ENCODE measurements at regions not wholly inside any gene's neighbourhood (a gene's known extent, or its start where the extent isn't known, plus 50 kb on each side); places are given as distances from the start of the nearest gene placed in this dataset.

GRCh38 chr10:131436458-131436857, 124.9 kb upstream of the TCERG1L start:
- H3K27me3 ChIP-seq (replicated peaks; ENCODE audit: control insufficient read depth, insufficient read depth, low read length), result peaks cover 50% of the 10 kb centered on the region
- H3K9me3 ChIP-seq (ENCODE audit: control insufficient read depth, low read length), result no peaks in the 10 kb centered on the region
- no peak overlapping the region for H3K9ac ChIP-seq (ENCODE audit: low read length)
- H3K4me1 ChIP-seq (ENCODE audit: control insufficient read depth, insufficient read depth, low read length), result peaks cover 8% of the 10 kb centered on the region
- no peak overlapping the region for H3K4me3 ChIP-seq (ENCODE audit: low read length)
- no peaks in the 10 kb centered on the region for H3K36me3 ChIP-seq (ENCODE audit: control insufficient read depth, insufficient read depth, low read length, severe bottlenecking)
- DNase-seq (ENCODE audit: low read depth), result no peak

GRCh38 chr10:131437556-131438475, 126.3 kb upstream of the TCERG1L start:
- peaks cover 43% of the 10 kb centered on the region for H3K27me3 ChIP-seq (replicated peaks; ENCODE audit: control insufficient read depth, insufficient read depth, low read length)
- no peak overlapping the region for H3K9ac ChIP-seq (ENCODE audit: low read length)
- DNase-seq (ENCODE audit: low read depth), result no peak
- H3K4me1 ChIP-seq (ENCODE audit: control insufficient read depth, insufficient read depth, low read length), result peaks cover 8% of the 10 kb centered on the region
- no peak overlapping the region for H3K4me3 ChIP-seq (ENCODE audit: low read length)
- H3K36me3 ChIP-seq (ENCODE audit: control insufficient read depth, insufficient read depth, low read length, severe bottlenecking), result no peaks in the 10 kb centered on the region
- H3K9me3 ChIP-seq (ENCODE audit: control insufficient read depth, low read length), result no peaks in the 10 kb centered on the region

GRCh38 chr10:131438665-131439064, 127.1 kb upstream of the TCERG1L start:
- Histone ChIP-seq H3K27me3 (replicated peaks; ENCODE audit: control insufficient read depth, insufficient read depth, low read length) (peaks cover 39% of the 10 kb centered on the region), H3K36me3 (ENCODE audit: control insufficient read depth, insufficient read depth, low read length, severe bottlenecking) (no peaks in the 10 kb centered on the region), H3K4me3 (ENCODE audit: low read length) (no peak overlapping the region), H3K9me3 (ENCODE audit: control insufficient read depth, low read length) (no peaks in the 10 kb centered on the region), H3K9ac (ENCODE audit: low read length) (no peak overlapping the region), H3K4me1 (ENCODE audit: control insufficient read depth, insufficient read depth, low read length) (peaks cover 8% of the 10 kb centered on the region)
- no peak for DNase-seq (ENCODE audit: low read depth)

- H3K4me3 ChIP-seq (ENCODE audit: low read length), result no peak overlapping the region
- no peaks in the 10 kb centered on the region for H3K36me3 ChIP-seq (ENCODE audit: control insufficient read depth, insufficient read depth, low read length, severe bottlenecking)
- peaks cover 30% of the 10 kb centered on the region for H3K27me3 ChIP-seq (replicated peaks; ENCODE audit: control insufficient read depth, insufficient read depth, low read length)
- H3K4me1 ChIP-seq (ENCODE audit: control insufficient read depth, insufficient read depth, low read length), result peaks cover 8% of the 10 kb centered on the region
- DNase-seq (ENCODE audit: low read depth), result no peak
- no peak overlapping the region for H3K9ac ChIP-seq (ENCODE audit: low read length)
- no peaks in the 10 kb centered on the region for H3K9me3 ChIP-seq (ENCODE audit: control insufficient read depth, low read length)
These were observed 128.2 kb upstream of the TCERG1L start for GRCh38 chr10:131439705-131440104.

- no peak overlapping the region for H3K4me3 ChIP-seq (ENCODE audit: low read length)
- no peaks in the 10 kb centered on the region for H3K9me3 ChIP-seq (ENCODE audit: control insufficient read depth, low read length)
- H3K4me1 ChIP-seq (ENCODE audit: control insufficient read depth, insufficient read depth, low read length), result peaks cover 8% of the 10 kb centered on the region
- no peaks in the 10 kb centered on the region for H3K36me3 ChIP-seq (ENCODE audit: control insufficient read depth, insufficient read depth, low read length, severe bottlenecking)
- peaks cover 32% of the 10 kb centered on the region for H3K27me3 ChIP-seq (replicated peaks; ENCODE audit: control insufficient read depth, insufficient read depth, low read length)
- no peak overlapping the region for H3K9ac ChIP-seq (ENCODE audit: low read length)
- DNase-seq (ENCODE audit: low read depth), result no peak
These were observed 129.2 kb upstream of the TCERG1L start for GRCh38 chr10:131440405-131441360.

- H3K9ac ChIP-seq (ENCODE audit: low read length), result no peak overlapping the region
- no peaks in the 10 kb centered on the region for H3K4me1 ChIP-seq (ENCODE audit: control insufficient read depth, insufficient read depth, low read length)
- H3K9me3 ChIP-seq (ENCODE audit: control insufficient read depth, low read length), result no peaks in the 10 kb centered on the region
- H3K27me3 ChIP-seq (replicated peaks; ENCODE audit: control insufficient read depth, insufficient read depth, low read length), result peaks cover 32% of the 10 kb centered on the region
- no peak overlapping the region for H3K4me3 ChIP-seq (ENCODE audit: low read length)
- no peaks in the 10 kb centered on the region for H3K36me3 ChIP-seq (ENCODE audit: control insufficient read depth, insufficient read depth, low read length, severe bottlenecking)
- no peak for DNase-seq (ENCODE audit: low read depth)
These were observed 130.8 kb upstream of the TCERG1L start for GRCh38 chr10:131442271-131442670.

GRCh38 chr10:131444286-131444685, 132.8 kb upstream of the TCERG1L start:
- Histone ChIP-seq H3K9me3 (ENCODE audit: control insufficient read depth, low read length) (no peaks in the 10 kb centered on the region), H3K4me3 (ENCODE audit: low read length) (no peak overlapping the region), H3K27me3 (replicated peaks; ENCODE audit: control insufficient read depth, insufficient read depth, low read length) (peaks cover 27% of the 10 kb centered on the region), H3K4me1 (ENCODE audit: control insufficient read depth, insufficient read depth, low read length) (no peaks in the 10 kb centered on the region), H3K36me3 (ENCODE audit: control insufficient read depth, insufficient read depth, low read length, severe bottlenecking) (no peaks in the 10 kb centered on the region), H3K9ac (ENCODE audit: low read length) (no peak overlapping the region)
- DNase-seq (ENCODE audit: low read depth), result no peak

GRCh38 chr10:131444862-131445461, 133.4 kb upstream of the TCERG1L start:
- Histone ChIP-seq H3K4me1 (ENCODE audit: control insufficient read depth, insufficient read depth, low read length) (no peaks in the 10 kb centered on the region), H3K4me3 (ENCODE audit: low read length) (no peak overlapping the region), H3K9ac (ENCODE audit: low read length) (no peak overlapping the region), H3K36me3 (ENCODE audit: control insufficient read depth, insufficient read depth, low read length, severe bottlenecking) (no peaks in the 10 kb centered on the region), H3K9me3 (ENCODE audit: control insufficient read depth, low read length) (no peaks in the 10 kb centered on the region), H3K27me3 (replicated peaks; ENCODE audit: control insufficient read depth, insufficient read depth, low read length) (peaks cover 24% of the 10 kb centered on the region)
- no peak for DNase-seq (ENCODE audit: low read depth)

GRCh38 chr10:131445623-131446022, 134.1 kb upstream of the TCERG1L start:
- Histone ChIP-seq H3K4me3 (ENCODE audit: low read length) (no peak overlapping the region), H3K27me3 (replicated peaks; ENCODE audit: control insufficient read depth, insufficient read depth, low read length) (peaks cover 18% of the 10 kb centered on the region), H3K36me3 (ENCODE audit: control insufficient read depth, insufficient read depth, low read length, severe bottlenecking) (no peaks in the 10 kb centered on the region)

GRCh38 chr10:131446171-131446570, 134.7 kb upstream of the TCERG1L start:
- Histone ChIP-seq H3K4me3 (ENCODE audit: low read length) (no peak overlapping the region), H3K9ac (ENCODE audit: low read length) (no peak overlapping the region), H3K27me3 (replicated peaks; ENCODE audit: control insufficient read depth, insufficient read depth, low read length) (peaks cover 14% of the 10 kb centered on the region), H3K9me3 (ENCODE audit: control insufficient read depth, low read length) (no peaks in the 10 kb centered on the region), H3K36me3 (ENCODE audit: control insufficient read depth, insufficient read depth, low read length, severe bottlenecking) (no peaks in the 10 kb centered on the region), H3K4me1 (ENCODE audit: control insufficient read depth, insufficient read depth, low read length) (no peaks in the 10 kb centered on the region)
- no peak for DNase-seq (ENCODE audit: low read depth)

More at GRCh38 chr10:131445623-131446022, 134.1 kb upstream of the TCERG1L start:
- H3K9me3 ChIP-seq (ENCODE audit: control insufficient read depth, low read length), result no peaks in the 10 kb centered on the region
- H3K4me1 ChIP-seq (ENCODE audit: control insufficient read depth, insufficient read depth, low read length), result no peaks in the 10 kb centered on the region
- no peak overlapping the region for H3K9ac ChIP-seq (ENCODE audit: low read length)
- no peak for DNase-seq (ENCODE audit: low read depth)

GRCh38 chr10:131448171-131448570, 136.7 kb upstream of the TCERG1L start:
- no peak overlapping the region for H3K4me3 ChIP-seq (ENCODE audit: low read length)
- H3K9ac ChIP-seq (ENCODE audit: low read length), result no peak overlapping the region
- H3K27me3 ChIP-seq (replicated peaks; ENCODE audit: control insufficient read depth, insufficient read depth, low read length), result peaks cover 22% of the 10 kb centered on the region
- H3K36me3 ChIP-seq (ENCODE audit: control insufficient read depth, insufficient read depth, low read length, severe bottlenecking), result no peaks in the 10 kb centered on the region
- no peak for DNase-seq (ENCODE audit: low read depth)
- no peaks in the 10 kb centered on the region for H3K9me3 ChIP-seq (ENCODE audit: control insufficient read depth, low read length)
- no peaks in the 10 kb centered on the region for H3K4me1 ChIP-seq (ENCODE audit: control insufficient read depth, insufficient read depth, low read length)

All from adipocyte (in vitro differentiated cells).